ENCODE measurements at regions not wholly inside any gene's neighbourhood (a gene's known extent, or its start where the extent isn't known, plus 50 kb on each side); places are given as distances from the start of the nearest gene placed in this dataset.
"Not testable (repeated sequence)": the region's sequence is repeated elsewhere in the genome, so short reads cannot be mapped to it uniquely, and the experiment has no call there.

DNA sequence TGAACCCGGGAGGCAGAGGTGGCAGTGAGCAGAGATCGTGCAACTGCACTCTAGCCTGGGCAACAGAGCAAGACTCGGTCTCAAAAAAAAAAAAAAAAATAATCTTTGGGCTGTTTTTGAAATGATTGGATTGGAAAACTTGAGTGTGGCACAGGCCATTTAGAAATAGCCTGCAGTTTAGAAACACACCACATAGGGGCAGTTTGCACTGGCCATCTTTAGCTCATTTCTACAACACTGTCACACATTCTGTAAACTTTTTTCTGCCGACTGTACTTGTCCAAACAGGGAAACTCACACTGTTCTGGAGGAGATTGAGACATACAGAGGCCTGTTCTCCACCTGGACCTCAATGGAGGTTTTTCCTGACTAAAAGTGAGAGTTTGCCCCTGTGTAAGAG lies 546.3 kb downstream of the RPIA start:
- not testable (repeated sequence) for H3K23me2 ChIP-seq (ENCODE audit: insufficient read length, low read depth, low read length, poor library complexity, severe bottlenecking); H3K9me3 ChIP-seq (ENCODE audit: control insufficient read depth, low read depth, low read length); H3T11ph ChIP-seq (ENCODE audit: low read length); H3K79me1 ChIP-seq (ENCODE audit: insufficient read depth, low read depth, low read length, poor library complexity, severe bottlenecking); H3K56ac ChIP-seq (ENCODE audit: insufficient read length, low read depth, low read length); H4K20me1 ChIP-seq (ENCODE audit: control insufficient read depth, insufficient read depth, insufficient read length); H2BK15ac ChIP-seq (ENCODE audit: low read depth, low read length); H4K5ac ChIP-seq (ENCODE audit: insufficient read length, low read depth, low read length); H3K27me3 Mint-ChIP-seq (ENCODE audit: low read depth); H2AFZ ChIP-seq (ENCODE audit: low read length); H4K91ac ChIP-seq (ENCODE audit: insufficient read length, low read depth, low read length); H3K4ac ChIP-seq (ENCODE audit: low read depth, low read length); H3K18ac ChIP-seq (ENCODE audit: insufficient read length, low read depth, low read length); H3K79me2 ChIP-seq (ENCODE audit: insufficient read depth, low read length); H3K4me1 Mint-ChIP-seq; H3K23ac ChIP-seq (ENCODE audit: insufficient read length, low read depth, low read length); H2BK120ac ChIP-seq (ENCODE audit: low read depth, low read length, poor library complexity, severe bottlenecking); H3K27ac ChIP-seq (ENCODE audit: insufficient read length, low read depth, low read length); H3K27ac Mint-ChIP-seq; H2BK5ac ChIP-seq (ENCODE audit: insufficient read length, low read length); H3K4me3 Mint-ChIP-seq; H3K36me3 Mint-ChIP-seq (ENCODE audit: insufficient read depth in 1 of 3, low read depth in 3 of 3); H3K4me1 ChIP-seq (ENCODE audit: insufficient read depth, low read length); H4K8ac ChIP-seq (replicated peaks; ENCODE audit: insufficient read length, low read depth, low read length); H3K27me3 ChIP-seq (ENCODE audit: insufficient read depth, low read length); H3K14ac ChIP-seq (ENCODE audit: insufficient read depth, low read length); H3K4me2 ChIP-seq (ENCODE audit: insufficient read depth, insufficient read length, low read length); H2AK5ac ChIP-seq (ENCODE audit: insufficient read length, low read length); H3K9ac ChIP-seq (ENCODE audit: extremely low read depth, insufficient read length, low read length); H2BK20ac ChIP-seq (ENCODE audit: low read depth, low read length, poor library complexity, severe bottlenecking); H2BK12ac ChIP-seq (ENCODE audit: insufficient read length, low read depth, low read length); DNase-seq
- H3K9me3 Mint-ChIP-seq, result peaks cover 9 to 19% of the 10 kb centered on the region in 2 experiments
- no CpG with 5 or more reads among the region's 4 CpGs for WGBS (ENCODE audit: extremely low coverage, insufficient read length, low lambda C conversion rate)

DNA sequence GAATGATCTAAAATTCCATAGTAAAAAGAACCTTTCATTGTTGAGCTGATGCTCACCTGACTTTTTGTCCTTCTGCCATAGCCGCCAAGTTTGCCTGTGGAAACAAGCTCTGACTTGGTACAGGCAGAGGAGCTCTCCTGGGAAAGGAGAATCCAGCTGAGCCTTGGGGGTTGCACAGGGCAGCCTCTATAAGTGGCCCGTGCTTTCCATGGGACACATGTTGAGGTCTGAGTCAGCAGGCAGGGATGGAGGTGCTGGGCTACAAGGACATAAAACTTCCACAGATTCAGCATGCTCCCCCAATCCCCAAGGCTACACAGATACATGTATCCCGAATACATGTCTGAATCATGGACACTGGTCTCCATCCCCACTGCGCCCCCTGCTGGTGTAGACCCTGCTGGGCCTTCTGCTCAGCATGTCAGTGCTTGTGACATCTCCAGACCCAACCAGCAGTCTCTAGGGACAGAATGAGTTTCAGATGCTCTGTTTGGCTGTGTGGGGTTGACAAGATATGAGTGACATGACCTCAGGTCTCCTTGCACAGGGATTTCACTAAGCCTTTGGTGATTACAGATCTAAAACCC lies 551.7 kb downstream of the RPIA start:
- not testable (repeated sequence) for H2BK120ac ChIP-seq (ENCODE audit: low read depth, low read length, poor library complexity, severe bottlenecking); H2BK20ac ChIP-seq (ENCODE audit: low read depth, low read length, poor library complexity, severe bottlenecking); H3K9me3 ChIP-seq (ENCODE audit: control insufficient read depth, low read depth, low read length); H3T11ph ChIP-seq (ENCODE audit: low read length); H3K79me1 ChIP-seq (ENCODE audit: insufficient read depth, low read depth, low read length, poor library complexity, severe bottlenecking); H3K27me3 ChIP-seq (ENCODE audit: insufficient read depth, low read length); H3K4ac ChIP-seq (ENCODE audit: low read depth, low read length); H4K91ac ChIP-seq (ENCODE audit: insufficient read length, low read depth, low read length); H3K36me3 Mint-ChIP-seq (ENCODE audit: insufficient read depth in 1 of 3, low read depth in 3 of 3); H3K56ac ChIP-seq (ENCODE audit: insufficient read length, low read depth, low read length); H3K23me2 ChIP-seq (ENCODE audit: insufficient read length, low read depth, low read length, poor library complexity, severe bottlenecking); H3K14ac ChIP-seq (ENCODE audit: insufficient read depth, low read length); H3K23ac ChIP-seq (ENCODE audit: insufficient read length, low read depth, low read length); H3K27me3 Mint-ChIP-seq (ENCODE audit: low read depth); H2BK5ac ChIP-seq (ENCODE audit: insufficient read length, low read length); H3K79me2 ChIP-seq (ENCODE audit: insufficient read depth, low read length); H2BK12ac ChIP-seq (ENCODE audit: insufficient read length, low read depth, low read length); DNase-seq; H3K9ac ChIP-seq (ENCODE audit: extremely low read depth, insufficient read length, low read length); H4K8ac ChIP-seq (replicated peaks; ENCODE audit: insufficient read length, low read depth, low read length); H3K27ac Mint-ChIP-seq; H3K4me2 ChIP-seq (ENCODE audit: insufficient read depth, insufficient read length, low read length); H4K20me1 ChIP-seq (ENCODE audit: control insufficient read depth, insufficient read depth, insufficient read length); H3K18ac ChIP-seq (ENCODE audit: insufficient read length, low read depth, low read length); H2AFZ ChIP-seq (ENCODE audit: low read length); H4K5ac ChIP-seq (ENCODE audit: insufficient read length, low read depth, low read length); H2BK15ac ChIP-seq (ENCODE audit: low read depth, low read length); H3K4me1 Mint-ChIP-seq; H3K4me3 Mint-ChIP-seq; H2AK5ac ChIP-seq (ENCODE audit: insufficient read length, low read length); H3K27ac ChIP-seq (ENCODE audit: insufficient read length, low read depth, low read length); H3K4me1 ChIP-seq (ENCODE audit: insufficient read depth, low read length)
- peaks cover 32 to 35% of the 10 kb centered on the region in 2 experiments for H3K9me3 Mint-ChIP-seq
- no CpG with 5 or more reads among the region's 4 CpGs for WGBS (ENCODE audit: extremely low coverage, insufficient read length, low lambda C conversion rate)
